Sigmoid colon (tissue), 3 donors: ENCODE measurements at regions not wholly inside any gene's neighbourhood (a gene's known extent, or its start where the extent isn't known, plus 50 kb on each side); places are given as distances from the start of the nearest gene placed in this dataset.

ENCODE experiments used
- POLR2A ChIP-seq, 2 donors: fragments of 450-650 bp; IDR thresholded peaks; one replicate each; pipeline ENCODE4 v1.6.1; 2016; ENCODE audit warnings: antibody characterized with exemption in 2 of 2, mild to moderate bottlenecking in 2 of 2, moderate library complexity in 2 of 2
- TF ChIP-seq, protein P1 (sequence below), 4 experiments: fragments of 450-650 bp in 3 of 4; fragments of 200-600 bp in 1 of 4; IDR thresholded peaks; one replicate each; pipeline ENCODE4 v1.5.1; 2016 to 2019; ENCODE audit warnings: antibody characterized with exemption in 4 of 4, mild to moderate bottlenecking in 3 of 4, moderate library complexity in 2 of 4

GRCh38 chr11:122004446-122004845, 111.6 kb downstream of the BLID start:
- TF ChIP-seq POLR2A (IDR thresholded peaks at IDR 0.05): no peak
- TF ChIP-seq, protein P1, sequence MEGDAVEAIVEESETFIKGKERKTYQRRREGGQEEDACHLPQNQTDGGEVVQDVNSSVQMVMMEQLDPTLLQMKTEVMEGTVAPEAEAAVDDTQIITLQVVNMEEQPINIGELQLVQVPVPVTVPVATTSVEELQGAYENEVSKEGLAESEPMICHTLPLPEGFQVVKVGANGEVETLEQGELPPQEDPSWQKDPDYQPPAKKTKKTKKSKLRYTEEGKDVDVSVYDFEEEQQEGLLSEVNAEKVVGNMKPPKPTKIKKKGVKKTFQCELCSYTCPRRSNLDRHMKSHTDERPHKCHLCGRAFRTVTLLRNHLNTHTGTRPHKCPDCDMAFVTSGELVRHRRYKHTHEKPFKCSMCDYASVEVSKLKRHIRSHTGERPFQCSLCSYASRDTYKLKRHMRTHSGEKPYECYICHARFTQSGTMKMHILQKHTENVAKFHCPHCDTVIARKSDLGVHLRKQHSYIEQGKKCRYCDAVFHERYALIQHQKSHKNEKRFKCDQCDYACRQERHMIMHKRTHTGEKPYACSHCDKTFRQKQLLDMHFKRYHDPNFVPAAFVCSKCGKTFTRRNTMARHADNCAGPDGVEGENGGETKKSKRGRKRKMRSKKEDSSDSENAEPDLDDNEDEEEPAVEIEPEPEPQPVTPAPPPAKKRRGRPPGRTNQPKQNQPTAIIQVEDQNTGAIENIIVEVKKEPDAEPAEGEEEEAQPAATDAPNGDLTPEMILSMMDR (IDR thresholded peaks at IDR 0.05): no peak
